HepG2 (cell line): ENCODE measurements at regions not wholly inside any gene's neighbourhood (a gene's known extent, or its start where the extent isn't known, plus 50 kb on each side); places are given as distances from the start of the nearest gene placed in this dataset.

Source experiments
- BCL6 ChIP-seq: IDR thresholded peaks from 2 replicates; pipeline ENCODE4 v1.6.1; 2016; ENCODE audit warnings: missing genetic modification reagents, missing compliant biosample characterization
- CEBPB ChIP-seq: IDR thresholded peaks from 2 replicates; pipeline ENCODE4 v1.6.1; 2011; ENCODE audit warnings: low read depth, low read length, improper control_type of control experiment, borderline replicate concordance
- CENPX ChIP-seq: sonication (generic); formaldehyde crosslinking; IDR thresholded peaks from 2 replicates; pipeline ENCODE4 v1.9.0; 2021; ENCODE audit warnings: mild to moderate bottlenecking, missing genetic modification reagents, moderate library complexity
- ELF3 ChIP-seq: IDR thresholded peaks from 2 replicates; pipeline ENCODE4 v1.6.1; 2016; ENCODE audit warnings: missing genetic modification reagents, missing compliant biosample characterization
- ERF ChIP-seq: IDR thresholded peaks from 2 replicates; pipeline ENCODE4 v1.6.1; 2018; ENCODE audit warnings: missing biosample characterization, missing genetic modification reagents
- FOXA1 ChIP-seq, 2 experiments: fragments of 450-650 bp in 1 of 2; sonication (generic) in 1 of 2; formaldehyde crosslinking in 1 of 2; IDR thresholded peaks; 2 replicates each; pipeline versions ENCODE4 v1.4.0 to v1.6.1; 2016 to 2020; ENCODE audit warnings: missing genetic modification reagents in 1 of 2
- GATAD2A ChIP-seq: IDR thresholded peaks from 2 replicates; pipeline ENCODE4 v1.6.1; 2016
- HMG20A ChIP-seq: IDR thresholded peaks from 2 replicates; pipeline ENCODE4 v1.6.1; 2016; ENCODE audit warnings: borderline replicate concordance
- KLF9 ChIP-seq: IDR thresholded peaks from 2 replicates; pipeline ENCODE4 v1.6.1; 2016; ENCODE audit warnings: low read depth
- NCOA2 ChIP-seq: sonication (generic); formaldehyde crosslinking; IDR thresholded peaks from 2 replicates; pipeline ENCODE4 v1.8.0; 2022; ENCODE audit warnings: inconsistent platforms
- NONO ChIP-seq, 2 experiments: fragments of 450-650 bp in 1 of 2; sonication (generic) in 1 of 2; formaldehyde crosslinking in 1 of 2; IDR thresholded peaks in 1 of 2; conservative IDR thresholded peaks in 1 of 2; 2 replicates each; pipeline versions ENCODE4 v1.6.1 to v1.8.0; 2017 to 2022; ENCODE audit warnings: mild to moderate bottlenecking in 1 of 2, missing genetic modification reagents in 1 of 2, moderate library complexity in 1 of 2
- RARA ChIP-seq: IDR thresholded peaks from 2 replicates; pipeline ENCODE4 v1.6.1; 2016; ENCODE audit warnings: missing genetic modification reagents, missing compliant biosample characterization
- SALL1 ChIP-seq: sonication (generic); formaldehyde crosslinking; IDR thresholded peaks from 2 replicates; pipeline ENCODE4 v1.8.0; 2022; ENCODE audit warnings: mild to moderate bottlenecking, missing genetic modification reagents
- SAP130 ChIP-seq: IDR thresholded peaks from 2 replicates; pipeline ENCODE4 v1.6.1; 2016; ENCODE audit warnings: low read depth
- TBX2 ChIP-seq: sonication (generic); formaldehyde crosslinking; IDR thresholded peaks from 2 replicates; pipeline ENCODE4 v1.5.0; 2020; ENCODE audit warnings: missing genetic modification reagents, mild to moderate bottlenecking, borderline replicate concordance
- TCF12 ChIP-seq, 2 experiments: fragments of 450-650 bp in 1 of 2; sonication (generic) in 1 of 2; formaldehyde crosslinking in 1 of 2; IDR thresholded peaks; 2 replicates each; pipeline versions ENCODE4 v1.6.1 to v1.8.0; 2017 to 2022; ENCODE audit warnings: antibody characterized with exemption in 1 of 2, mild to moderate bottlenecking in 1 of 2, missing genetic modification reagents in 1 of 2, moderate library complexity in 1 of 2
- WIZ ChIP-seq: sonication (generic); formaldehyde crosslinking; IDR thresholded peaks from 2 replicates; pipeline ENCODE4 v1.5.1; 2020; ENCODE audit warnings: mild to moderate bottlenecking, missing genetic modification reagents
- ZNF274 ChIP-seq: sonication (generic); formaldehyde crosslinking; IDR thresholded peaks from 2 replicates; pipeline ENCODE4 v1.5.1; 2020; ENCODE audit warnings: mild to moderate bottlenecking, missing genetic modification reagents
- ZNF724P ChIP-seq: sonication (generic); formaldehyde crosslinking; IDR thresholded peaks from 2 replicates; pipeline ENCODE4 v1.8.0; 2022; ENCODE audit warnings: missing genetic modification reagents, borderline replicate concordance
- TF ChIP-seq, protein P1 (sequence below), 2 experiments: sonication (generic) in 1 of 2; formaldehyde crosslinking in 1 of 2; IDR thresholded peaks; 2 replicates each; pipeline versions ENCODE4 v1.4.0 to v1.6.1; 2016 to 2020; ENCODE audit warnings: borderline replicate concordance in 1 of 2, low read depth in 1 of 2, mild to moderate bottlenecking in 1 of 2, missing genetic modification reagents in 1 of 2
- TF ChIP-seq, protein P2 (sequence below): IDR thresholded peaks from 2 replicates; pipeline ENCODE4 v1.6.1; 2016; ENCODE audit warnings: mild to moderate bottlenecking
- TF ChIP-seq, protein P3 (sequence below): sonication (generic); formaldehyde crosslinking; conservative IDR thresholded peaks from 2 replicates; pipeline ENCODE4 v1.8.1; 2023; ENCODE audit warnings: missing genetic modification reagents
- TF ChIP-seq, protein P4 (sequence below): sonication (generic); formaldehyde crosslinking; IDR thresholded peaks from 2 replicates; pipeline ENCODE4 v1.8.0; 2022; ENCODE audit warnings: missing genetic modification reagents, mild to moderate bottlenecking, inconsistent platforms, borderline replicate concordance

DNA sequence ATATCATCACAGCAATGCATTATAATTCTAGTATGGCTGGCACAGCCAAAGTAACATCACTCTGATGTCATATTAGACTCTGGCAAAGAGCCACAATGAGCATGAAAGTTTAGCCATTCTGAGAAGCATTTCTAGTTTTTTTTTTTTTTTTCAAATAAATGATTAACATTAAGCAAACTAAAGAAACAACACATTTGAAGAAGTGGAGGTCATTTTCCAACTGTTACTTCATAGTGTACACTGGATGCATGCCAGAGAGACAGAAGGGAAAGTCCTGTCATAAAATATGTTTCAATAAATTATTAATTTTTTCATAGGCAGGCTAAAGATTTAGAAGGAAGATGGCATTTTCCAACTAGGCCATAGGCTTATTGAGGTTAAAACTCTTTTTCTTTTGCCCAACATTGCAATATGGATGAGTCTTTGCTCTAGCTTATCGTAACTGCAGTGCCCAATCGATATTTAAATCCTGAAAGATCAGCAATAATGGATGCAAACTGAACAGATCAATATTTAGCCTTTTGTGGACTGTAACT, 1630.4 kb upstream of the ACVR2A start (continued):
- TF ChIP-seq, protein P1, sequence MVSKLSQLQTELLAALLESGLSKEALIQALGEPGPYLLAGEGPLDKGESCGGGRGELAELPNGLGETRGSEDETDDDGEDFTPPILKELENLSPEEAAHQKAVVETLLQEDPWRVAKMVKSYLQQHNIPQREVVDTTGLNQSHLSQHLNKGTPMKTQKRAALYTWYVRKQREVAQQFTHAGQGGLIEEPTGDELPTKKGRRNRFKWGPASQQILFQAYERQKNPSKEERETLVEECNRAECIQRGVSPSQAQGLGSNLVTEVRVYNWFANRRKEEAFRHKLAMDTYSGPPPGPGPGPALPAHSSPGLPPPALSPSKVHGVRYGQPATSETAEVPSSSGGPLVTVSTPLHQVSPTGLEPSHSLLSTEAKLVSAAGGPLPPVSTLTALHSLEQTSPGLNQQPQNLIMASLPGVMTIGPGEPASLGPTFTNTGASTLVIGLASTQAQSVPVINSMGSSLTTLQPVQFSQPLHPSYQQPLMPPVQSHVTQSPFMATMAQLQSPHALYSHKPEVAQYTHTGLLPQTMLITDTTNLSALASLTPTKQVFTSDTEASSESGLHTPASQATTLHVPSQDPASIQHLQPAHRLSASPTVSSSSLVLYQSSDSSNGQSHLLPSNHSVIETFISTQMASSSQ (IDR thresholded peaks at IDR 0.05; ENCODE audit: low read depth) = peak; percentile 98
- TF ChIP-seq, protein P1 (CRISPR knock-in tag; IDR thresholded peaks at IDR 0.05; ENCODE audit: borderline replicate concordance) = peak; percentile 98
- TF ChIP-seq ELF3 (CRISPR knock-in tag) (peak; percentile 57), ERF (CRISPR knock-in tag) (no peak), FOXA1 (IDR thresholded peaks at IDR 0.05) (no peak), FOXA1 (CRISPR knock-in tag; IDR thresholded peaks at IDR 0.05) (peak; percentile 62), WIZ (CRISPR knock-in tag) (no peak), NONO (IDR thresholded peaks at IDR 0.05) (no peak), NONO (CRISPR knock-in tag; conservative IDR thresholded peaks at IDR 0.05) (peak; percentile 59; the same call in 1 of the 2 replicates), TBX2 (CRISPR knock-in tag) (no peak), ZNF724P (CRISPR knock-in tag) (no peak), HMG20A (peak; percentile 78), CENPX (CRISPR knock-in tag) (no peak), NCOA2 (CRISPR knock-in tag) (peak; percentile 72; the same call in 1 of the 2 replicates), TCF12 (IDR thresholded peaks at IDR 0.05) (no peak), TCF12 (CRISPR knock-in tag; IDR thresholded peaks at IDR 0.05) (peak; percentile 63; the same call in 1 of the 2 replicates), SALL1 (CRISPR knock-in tag) (peak; percentile 69), GATAD2A (CRISPR knock-in tag) (peak; percentile 91), SAP130 (CRISPR knock-in tag) (0 out of 2 replicates have a peak, but pooled peaks have one; percentile 39), CEBPB (peak; percentile 83; the same call in 1 of the 2 replicates), KLF9 (CRISPR knock-in tag) (0 out of 2 replicates have a peak, but pooled peaks have one; percentile 37), BCL6 (CRISPR knock-in tag) (peak; percentile 71), RARA (CRISPR knock-in tag) (peak; percentile 38), ZNF274 (no peak)
- TF ChIP-seq, protein P2, sequence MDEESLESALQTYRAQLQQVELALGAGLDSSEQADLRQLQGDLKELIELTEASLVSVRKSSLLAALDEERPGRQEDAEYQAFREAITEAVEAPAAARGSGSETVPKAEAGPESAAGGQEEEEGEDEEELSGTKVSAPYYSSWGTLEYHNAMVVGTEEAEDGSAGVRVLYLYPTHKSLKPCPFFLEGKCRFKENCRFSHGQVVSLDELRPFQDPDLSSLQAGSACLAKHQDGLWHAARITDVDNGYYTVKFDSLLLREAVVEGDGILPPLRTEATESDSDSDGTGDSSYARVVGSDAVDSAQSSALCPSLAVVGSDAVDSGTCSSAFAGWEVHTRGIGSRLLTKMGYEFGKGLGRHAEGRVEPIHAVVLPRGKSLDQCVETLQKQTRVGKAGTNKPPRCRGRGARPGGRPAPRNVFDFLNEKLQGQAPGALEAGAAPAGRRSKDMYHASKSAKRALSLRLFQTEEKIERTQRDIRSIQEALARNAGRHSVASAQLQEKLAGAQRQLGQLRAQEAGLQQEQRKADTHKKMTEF (CRISPR knock-in tag) = peak; percentile 78; the same call in 1 of the 2 replicates
- TF ChIP-seq, protein P3, sequence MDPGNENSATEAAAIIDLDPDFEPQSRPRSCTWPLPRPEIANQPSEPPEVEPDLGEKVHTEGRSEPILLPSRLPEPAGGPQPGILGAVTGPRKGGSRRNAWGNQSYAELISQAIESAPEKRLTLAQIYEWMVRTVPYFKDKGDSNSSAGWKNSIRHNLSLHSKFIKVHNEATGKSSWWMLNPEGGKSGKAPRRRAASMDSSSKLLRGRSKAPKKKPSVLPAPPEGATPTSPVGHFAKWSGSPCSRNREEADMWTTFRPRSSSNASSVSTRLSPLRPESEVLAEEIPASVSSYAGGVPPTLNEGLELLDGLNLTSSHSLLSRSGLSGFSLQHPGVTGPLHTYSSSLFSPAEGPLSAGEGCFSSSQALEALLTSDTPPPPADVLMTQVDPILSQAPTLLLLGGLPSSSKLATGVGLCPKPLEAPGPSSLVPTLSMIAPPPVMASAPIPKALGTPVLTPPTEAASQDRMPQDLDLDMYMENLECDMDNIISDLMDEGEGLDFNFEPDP (CRISPR knock-in tag) = no peak
- TF ChIP-seq, protein P4, sequence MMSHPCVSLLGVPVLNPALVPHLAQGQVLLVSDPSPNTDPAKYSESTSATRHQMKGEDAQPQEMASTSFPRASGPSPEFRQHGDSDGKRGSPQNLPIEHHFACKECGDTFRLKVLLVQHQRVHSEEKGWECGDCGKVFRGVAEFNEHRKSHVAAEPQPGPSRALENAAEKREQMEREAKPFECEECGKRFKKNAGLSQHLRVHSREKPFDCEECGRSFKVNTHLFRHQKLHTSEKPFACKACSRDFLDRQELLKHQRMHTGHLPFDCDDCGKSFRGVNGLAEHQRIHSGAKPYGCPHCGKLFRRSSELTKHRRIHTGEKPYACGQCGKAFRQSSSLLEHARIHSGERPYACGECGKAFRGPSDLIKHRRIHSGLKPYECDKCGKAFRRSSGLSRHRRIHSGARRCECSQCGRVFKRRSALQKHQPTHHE (CRISPR knock-in tag) = no peak
